GM12878 (cell line): ENCODE measurements at regions not wholly inside any gene's neighbourhood (a gene's known extent, or its start where the extent isn't known, plus 50 kb on each side); places are given as distances from the start of the nearest gene placed in this dataset.

Experiments
- ATAC-seq: fragments of 200-7000 bp; cut with Tn5 transposase; 3 replicates; pipeline ENCODE4 v1.9.1; 2020; ENCODE audit warnings: mild to moderate bottlenecking, moderate library complexity
- BruUV-seq: library from RNA; stranded (reverse); fragments of 400-500 nt; replicated peaks from 2 replicates; lab custom pipeline; 2021; lab: Mats Ljungman, UMichigan
- CTCF ChIA-PET: fragments of 300-600 bp; sonication (Branson Sonifier 250); formaldehyde crosslinking; extraction: SDS; loops from one replicate; lab custom pipeline; 2021; ENCODE audit warnings: inconsistent platforms; lab: Yijun Ruan, JAX
- POLR2A ChIA-PET: fragments of 350-600 bp; formaldehyde crosslinking; extraction: SDS; loops from one replicate; lab custom pipeline; 2021; ENCODE audit warnings: inconsistent platforms; lab: Charles Lee
- RAD21 ChIA-PET: fragments of 300-600 bp; sonication (Branson Sonifier 250); formaldehyde crosslinking; loops from one replicate; lab custom pipeline; 2023; ENCODE audit warnings: antibody characterized with exemption; ENCODE audit not compliant: unreplicated experiment; lab: Charles Lee
- SMC1A ChIA-PET: fragments of 300-600 bp; sonication (Branson Sonifier 250); formaldehyde crosslinking; loops from one replicate; lab custom pipeline; 2023; ENCODE audit not compliant: unreplicated experiment, uncharacterized antibody; lab: Charles Lee
- DNase-seq: peaks from one replicate; pipeline ENCODE4 v3.0.0-alpha.2; 2011; ENCODE audit warnings: low read depth, low spot score
- FAIRE-seq: peaks from 3 replicates; lab custom pipeline; 2011; peaks lifted over from hg19 to GRCh38; lab: Jason Lieb, UNC
- H2AFZ ChIP-seq: 2 replicates; pipeline ENCODE4 v1.6.0; 2011; ENCODE audit warnings: low read depth, low read length, control low read depth; ENCODE audit not compliant: control insufficient read depth
- H3K27ac ChIP-seq: 2 replicates; pipeline ENCODE4 v1.5.1; 2011; ENCODE audit warnings: control low read depth; ENCODE audit not compliant: control insufficient read depth, insufficient read depth
- H3K27me3 ChIP-seq, 2 experiments: replicated peaks in 1 of 2; 2 replicates each; pipeline versions ENCODE4 v1.6.0 to v1.6.1; 2011; ENCODE audit warnings: low read length in 1 of 2; ENCODE audit not compliant: control insufficient read depth in 2 of 2, insufficient read depth in 2 of 2
- H3K36me3 ChIP-seq, 2 experiments: 2 replicates each; pipeline ENCODE4 v1.5.1; 2011; ENCODE audit warnings: low read length in 1 of 2; ENCODE audit not compliant: control insufficient read depth in 2 of 2, insufficient read depth in 2 of 2
- H3K4me1 ChIP-seq: 2 replicates; pipeline ENCODE4 v1.6.1; 2011; ENCODE audit warnings: mild to moderate bottlenecking, low read length, moderate library complexity, mixed read lengths; ENCODE audit not compliant: control insufficient read depth, insufficient read depth
- H3K4me2 ChIP-seq: 2 replicates; pipeline ENCODE4 v1.6.0; 2011; ENCODE audit warnings: control low read depth; ENCODE audit not compliant: control insufficient read depth, insufficient read depth
- H3K4me3 ChIP-seq: fragments of 200-600 bp; sonication (generic); 2 replicates; pipeline ENCODE4 v1.5.1; 2016
- H3K79me2 ChIP-seq: 2 replicates; pipeline ENCODE4 v1.6.0; 2011; ENCODE audit warnings: low read length; ENCODE audit not compliant: control insufficient read depth, insufficient read depth
- H3K9ac ChIP-seq: 2 replicates; pipeline ENCODE4 v1.8.0; 2011; ENCODE audit warnings: low read length, control low read depth, mixed read lengths; ENCODE audit not compliant: control insufficient read depth, insufficient read depth
- H3K9me3 ChIP-seq: replicated peaks from 3 replicates; pipeline ENCODE4 v1.5.1; 2011; ENCODE audit warnings: mild to moderate bottlenecking, low read length; ENCODE audit not compliant: control insufficient read depth, insufficient read depth
- H4K20me1 ChIP-seq: 2 replicates; pipeline ENCODE4 v1.6.0; 2011; ENCODE audit not compliant: control insufficient read depth, insufficient read depth
- BCL11A ChIP-seq: IDR thresholded peaks from 2 replicates; pipeline ENCODE4 v1.6.1; 2011; ENCODE audit warnings: low read depth, low read length
- CHD2 ChIP-seq: IDR thresholded peaks from 2 replicates; pipeline ENCODE4 v1.6.1; 2011; ENCODE audit warnings: low read depth, low read length, improper control_type of control experiment, borderline replicate concordance
- FOXK2 ChIP-seq: fragments of 450-650 bp; IDR thresholded peaks from 2 replicates; pipeline ENCODE4 v1.6.1; 2017; ENCODE audit warnings: mild to moderate bottlenecking, moderate library complexity
- FOXM1 ChIP-seq: IDR thresholded peaks from 2 replicates; pipeline ENCODE4 v1.6.1; 2012; ENCODE audit warnings: low read depth, mild to moderate bottlenecking, inconsistent platforms, low read length, moderate library complexity
- JUND ChIP-seq: IDR thresholded peaks from 2 replicates; pipeline ENCODE4 v1.6.1; 2012; ENCODE audit warnings: low read depth, mild to moderate bottlenecking, low read length, improper control_type of control experiment, moderate library complexity
- MEF2B ChIP-seq: fragments of 450-650 bp; IDR thresholded peaks from 2 replicates; pipeline ENCODE4 v1.6.1; 2018; ENCODE audit warnings: mild to moderate bottlenecking, moderate library complexity; ENCODE audit not compliant: partially characterized antibody, poor library complexity, severe bottlenecking
- MTA3 ChIP-seq: IDR thresholded peaks from 2 replicates; pipeline ENCODE4 v1.6.1; 2012; ENCODE audit warnings: low read length, inconsistent platforms, borderline replicate concordance
- MXI1 ChIP-seq: fragments of 150-350 bp; IDR thresholded peaks from 2 replicates; pipeline ENCODE4 v1.6.1; 2011; ENCODE audit warnings: low read depth, mild to moderate bottlenecking, inconsistent platforms, low read length, improper control_type of control experiment
- MYC ChIP-seq: IDR thresholded peaks from 2 replicates; pipeline ENCODE4 v1.6.1; 2011; ENCODE audit warnings: mild to moderate bottlenecking, low read length, moderate library complexity, inconsistent platforms; ENCODE audit not compliant: insufficient read depth, insufficient replicate concordance, insufficient read length, severe bottlenecking
- NFIC ChIP-seq: IDR thresholded peaks from 2 replicates; pipeline ENCODE4 v1.6.1; 2012; ENCODE audit warnings: low read depth, mild to moderate bottlenecking, inconsistent platforms, low read length, moderate library complexity
- NR2F1 ChIP-seq: fragments of 450-650 bp; conservative IDR thresholded peaks from 2 replicates; pipeline ENCODE4 v1.6.1; 2017; ENCODE audit warnings: mild to moderate bottlenecking
- SREBF2 ChIP-seq: IDR thresholded peaks from 2 replicates; pipeline ENCODE4 v1.6.1; 2012; ENCODE audit warnings: mild to moderate bottlenecking, low read length
- YBX1 ChIP-seq: fragments of 450-650 bp; IDR thresholded peaks from 2 replicates; pipeline ENCODE4 v1.6.1; 2016; ENCODE audit warnings: antibody characterized with exemption
- YY1 ChIP-seq: IDR thresholded peaks from 2 replicates; pipeline ENCODE4 v1.6.1; 2011; ENCODE audit warnings: low read depth, mild to moderate bottlenecking, low read length
- ZSCAN29 ChIP-seq: fragments of 450-650 bp; IDR thresholded peaks from 2 replicates; pipeline ENCODE4 v1.6.1; 2017; ENCODE audit warnings: mild to moderate bottlenecking, moderate library complexity
- WGBS: methylation state at CpG from one replicate; pipeline ENCODE4 v1.1.6; 2016; ENCODE audit warnings: low lambda C conversion rate; ENCODE audit not compliant: insufficient replicate concordance, insufficient coverage; ENCODE audit errors: missing lambda C conversion rate; 5-methylcytosine and 5-hydroxymethylcytosine counted together
- in situ Hi-C: fragments of 300-500 bp; cut with MboI; formaldehyde crosslinking; loops from 9 replicates; pipeline ENCODE4 v1.14.3; 2018; ENCODE audit warnings: mixed read lengths
- intact Hi-C: fragments of 100-400 bp; cut with micrococcal nuclease; formaldehyde crosslinking; loops from one replicate; pipeline ENCODE4 v1.14.2; 2022; ENCODE audit not compliant: unreplicated experiment
- TF ChIP-seq, protein P1 (sequence below): IDR thresholded peaks from 2 replicates; pipeline ENCODE4 v1.6.1; 2012; ENCODE audit warnings: improper control_type of control experiment, low read depth, low read length; ENCODE audit not compliant: insufficient replicate concordance
- TF ChIP-seq, protein P2 (sequence below): fragments of 450-650 bp; IDR thresholded peaks from 2 replicates; pipeline ENCODE4 v1.6.1; 2018; ENCODE audit warnings: borderline replicate concordance, mild to moderate bottlenecking; ENCODE audit not compliant: partially characterized antibody

DNA sequence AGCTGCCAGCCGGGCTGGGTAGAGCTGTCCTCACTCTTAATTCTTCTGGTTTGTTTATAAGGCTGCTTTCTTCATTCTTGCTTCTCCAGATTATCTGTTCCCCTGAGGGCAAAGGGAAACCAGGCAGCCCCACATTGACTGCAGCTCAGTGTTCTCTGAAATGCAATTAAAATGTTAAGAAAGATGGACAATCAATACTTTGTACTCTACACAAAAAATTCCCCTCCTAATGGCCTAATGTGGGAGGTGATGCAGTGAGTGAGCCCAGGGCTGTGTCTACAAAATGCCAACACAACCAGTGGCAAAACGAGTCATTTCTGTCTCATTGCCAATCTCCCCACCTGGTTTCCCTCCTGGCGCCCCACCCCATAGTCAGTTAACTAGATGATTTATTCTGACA, 541.7 kb upstream of the RAB6C start (continued):
- TF ChIP-seq, protein P1, sequence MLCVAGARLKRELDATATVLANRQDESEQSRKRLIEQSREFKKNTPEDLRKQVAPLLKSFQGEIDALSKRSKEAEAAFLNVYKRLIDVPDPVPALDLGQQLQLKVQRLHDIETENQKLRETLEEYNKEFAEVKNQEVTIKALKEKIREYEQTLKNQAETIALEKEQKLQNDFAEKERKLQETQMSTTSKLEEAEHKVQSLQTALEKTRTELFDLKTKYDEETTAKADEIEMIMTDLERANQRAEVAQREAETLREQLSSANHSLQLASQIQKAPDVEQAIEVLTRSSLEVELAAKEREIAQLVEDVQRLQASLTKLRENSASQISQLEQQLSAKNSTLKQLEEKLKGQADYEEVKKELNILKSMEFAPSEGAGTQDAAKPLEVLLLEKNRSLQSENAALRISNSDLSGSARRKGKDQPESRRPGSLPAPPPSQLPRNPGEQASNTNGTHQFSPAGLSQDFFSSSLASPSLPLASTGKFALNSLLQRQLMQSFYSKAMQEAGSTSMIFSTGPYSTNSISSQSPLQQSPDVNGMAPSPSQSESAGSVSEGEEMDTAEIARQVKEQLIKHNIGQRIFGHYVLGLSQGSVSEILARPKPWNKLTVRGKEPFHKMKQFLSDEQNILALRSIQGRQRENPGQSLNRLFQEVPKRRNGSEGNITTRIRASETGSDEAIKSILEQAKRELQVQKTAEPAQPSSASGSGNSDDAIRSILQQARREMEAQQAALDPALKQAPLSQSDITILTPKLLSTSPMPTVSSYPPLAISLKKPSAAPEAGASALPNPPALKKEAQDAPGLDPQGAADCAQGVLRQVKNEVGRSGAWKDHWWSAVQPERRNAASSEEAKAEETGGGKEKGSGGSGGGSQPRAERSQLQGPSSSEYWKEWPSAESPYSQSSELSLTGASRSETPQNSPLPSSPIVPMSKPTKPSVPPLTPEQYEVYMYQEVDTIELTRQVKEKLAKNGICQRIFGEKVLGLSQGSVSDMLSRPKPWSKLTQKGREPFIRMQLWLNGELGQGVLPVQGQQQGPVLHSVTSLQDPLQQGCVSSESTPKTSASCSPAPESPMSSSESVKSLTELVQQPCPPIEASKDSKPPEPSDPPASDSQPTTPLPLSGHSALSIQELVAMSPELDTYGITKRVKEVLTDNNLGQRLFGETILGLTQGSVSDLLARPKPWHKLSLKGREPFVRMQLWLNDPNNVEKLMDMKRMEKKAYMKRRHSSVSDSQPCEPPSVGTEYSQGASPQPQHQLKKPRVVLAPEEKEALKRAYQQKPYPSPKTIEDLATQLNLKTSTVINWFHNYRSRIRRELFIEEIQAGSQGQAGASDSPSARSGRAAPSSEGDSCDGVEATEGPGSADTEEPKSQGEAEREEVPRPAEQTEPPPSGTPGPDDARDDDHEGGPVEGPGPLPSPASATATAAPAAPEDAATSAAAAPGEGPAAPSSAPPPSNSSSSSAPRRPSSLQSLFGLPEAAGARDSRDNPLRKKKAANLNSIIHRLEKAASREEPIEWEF = no peak

DNA sequence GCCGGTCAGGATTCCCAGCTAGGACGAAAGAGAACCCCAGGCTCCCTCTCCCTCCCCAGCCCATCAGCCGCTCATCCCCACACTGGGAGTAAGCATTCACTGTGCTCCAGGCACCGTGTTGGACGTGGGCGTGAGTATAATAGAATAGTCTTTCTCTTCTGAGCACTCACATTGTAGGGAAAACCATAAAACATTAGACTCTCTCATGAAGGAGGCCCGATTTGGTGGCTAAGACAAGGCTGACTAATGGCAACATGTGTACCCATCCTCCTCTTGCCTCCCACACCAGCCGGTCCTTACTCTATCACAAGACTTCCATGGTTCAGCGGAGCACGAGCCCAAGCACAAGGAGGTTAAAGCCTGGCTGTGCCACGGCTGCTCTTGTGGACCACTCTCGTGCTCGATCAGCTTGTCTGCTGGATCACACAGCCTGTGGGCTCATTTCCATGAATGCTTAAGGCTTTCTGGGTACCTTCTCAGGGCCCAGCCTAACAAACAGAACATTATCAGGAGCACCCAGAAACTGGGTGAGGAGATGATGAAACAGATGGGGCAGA, 540.9 kb upstream of the RAB6C start:
- no peak overlapping the region for H3K4me3 ChIP-seq
- ChIA-PET RAD21 (no interaction called here), SMC1A (no interaction called here), CTCF (no interaction called here), POLR2A (no interaction called here)
- H3K4me2 ChIP-seq = no peak overlapping the region
- no peaks in the 10 kb centered on the region for H4K20me1 ChIP-seq
- H2AFZ ChIP-seq = no peak overlapping the region
- no peaks in the 10 kb centered on the region for H3K36me3 ChIP-seq
- in situ Hi-C loops (no loop called here), intact Hi-C loops (no loop called here)
- H3K9ac ChIP-seq = no peak overlapping the region
- no peaks in the 10 kb centered on the region for H3K27me3 ChIP-seq
- no TSS peak for BruUV-seq
- ATAC-seq (no peak), FAIRE-seq (no peak), DNase-seq (no peak)
- no peaks in the 10 kb centered on the region for H3K4me1 ChIP-seq
- WGBS = 26% methylated on average over 13 of the region's 13 CpGs
- TF ChIP-seq YY1 (no peak), JUND (no peak), SREBF2 (no peak), MYC (no peak), FOXM1 (no peak), MEF2B (no peak), MXI1 (no peak), BCL11A (no peak), YBX1 (no peak), MTA3 (no peak), FOXK2 (no peak), CHD2 (no peak), NFIC (no peak), ZSCAN29 (no peak), NR2F1 (no peak)
- TF ChIP-seq, protein P2, sequence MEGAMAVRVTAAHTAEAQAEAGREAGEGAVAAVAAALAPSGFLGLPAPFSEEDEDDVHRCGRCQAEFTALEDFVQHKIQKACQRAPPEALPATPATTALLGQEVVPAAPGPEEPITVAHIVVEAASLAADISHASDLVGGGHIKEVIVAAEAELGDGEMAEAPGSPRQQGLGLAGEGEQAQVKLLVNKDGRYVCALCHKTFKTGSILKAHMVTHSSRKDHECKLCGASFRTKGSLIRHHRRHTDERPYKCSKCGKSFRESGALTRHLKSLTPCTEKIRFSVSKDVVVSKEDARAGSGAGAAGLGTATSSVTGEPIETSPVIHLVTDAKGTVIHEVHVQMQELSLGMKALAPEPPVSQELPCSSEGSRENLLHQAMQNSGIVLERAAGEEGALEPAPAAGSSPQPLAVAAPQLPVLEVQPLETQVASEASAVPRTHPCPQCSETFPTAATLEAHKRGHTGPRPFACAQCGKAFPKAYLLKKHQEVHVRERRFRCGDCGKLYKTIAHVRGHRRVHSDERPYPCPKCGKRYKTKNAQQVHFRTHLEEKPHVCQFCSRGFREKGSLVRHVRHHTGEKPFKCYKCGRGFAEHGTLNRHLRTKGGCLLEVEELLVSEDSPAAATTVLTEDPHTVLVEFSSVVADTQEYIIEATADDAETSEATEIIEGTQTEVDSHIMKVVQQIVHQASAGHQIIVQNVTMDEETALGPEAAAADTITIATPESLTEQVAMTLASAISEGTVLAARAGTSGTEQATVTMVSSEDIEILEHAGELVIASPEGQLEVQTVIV = no peak
- H3K79me2 ChIP-seq = no peaks in the 10 kb centered on the region
- no peaks in the 10 kb centered on the region for H3K9me3 ChIP-seq
- no peak overlapping the region for H3K27ac ChIP-seq
